ENCODE measurements at regions not wholly inside any gene's neighbourhood (a gene's known extent, or its start where the extent isn't known, plus 50 kb on each side); places are given as distances from the start of the nearest gene placed in this dataset.

DNA sequence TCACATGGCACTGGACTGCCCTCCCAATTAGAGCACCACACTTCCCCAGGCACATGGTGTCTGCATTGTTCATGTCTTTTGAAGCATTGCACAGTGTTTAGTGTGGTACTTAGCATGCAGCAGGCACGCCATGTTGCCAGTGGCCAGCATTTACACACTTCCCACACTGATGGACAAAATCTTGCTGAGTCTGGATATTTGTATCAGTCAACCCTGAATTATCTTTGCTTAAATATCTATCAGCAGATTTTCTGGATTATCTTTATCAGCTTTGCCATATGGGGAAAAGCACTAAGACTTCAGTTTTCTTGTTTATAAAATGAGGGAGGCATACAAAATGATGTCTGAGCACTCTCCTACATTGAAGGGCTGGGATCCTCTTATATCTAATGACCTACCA is 416.0 kb upstream of the MMADHC start:
- Histone ChIP-seq H3K27me3 (no peaks in the 10 kb centered on the region), H3K9me3 (no peaks in the 10 kb centered on the region), H3K4me1 (no peaks in the 10 kb centered on the region), H3K36me3 (no peaks in the 10 kb centered on the region), H3K4me3 (no peak overlapping the region), H3K27ac (no peak overlapping the region)
- no peak for DNase-seq
- intact Hi-C loops (cut with DNase I; ENCODE audit: low total_unique reads), result no loop called here
- no peak for TF ChIP-seq POLR2A (IDR thresholded peaks at IDR 0.05)
- TF ChIP-seq, protein P1, sequence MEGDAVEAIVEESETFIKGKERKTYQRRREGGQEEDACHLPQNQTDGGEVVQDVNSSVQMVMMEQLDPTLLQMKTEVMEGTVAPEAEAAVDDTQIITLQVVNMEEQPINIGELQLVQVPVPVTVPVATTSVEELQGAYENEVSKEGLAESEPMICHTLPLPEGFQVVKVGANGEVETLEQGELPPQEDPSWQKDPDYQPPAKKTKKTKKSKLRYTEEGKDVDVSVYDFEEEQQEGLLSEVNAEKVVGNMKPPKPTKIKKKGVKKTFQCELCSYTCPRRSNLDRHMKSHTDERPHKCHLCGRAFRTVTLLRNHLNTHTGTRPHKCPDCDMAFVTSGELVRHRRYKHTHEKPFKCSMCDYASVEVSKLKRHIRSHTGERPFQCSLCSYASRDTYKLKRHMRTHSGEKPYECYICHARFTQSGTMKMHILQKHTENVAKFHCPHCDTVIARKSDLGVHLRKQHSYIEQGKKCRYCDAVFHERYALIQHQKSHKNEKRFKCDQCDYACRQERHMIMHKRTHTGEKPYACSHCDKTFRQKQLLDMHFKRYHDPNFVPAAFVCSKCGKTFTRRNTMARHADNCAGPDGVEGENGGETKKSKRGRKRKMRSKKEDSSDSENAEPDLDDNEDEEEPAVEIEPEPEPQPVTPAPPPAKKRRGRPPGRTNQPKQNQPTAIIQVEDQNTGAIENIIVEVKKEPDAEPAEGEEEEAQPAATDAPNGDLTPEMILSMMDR (IDR thresholded peaks at IDR 0.05), result no peak

DNA sequence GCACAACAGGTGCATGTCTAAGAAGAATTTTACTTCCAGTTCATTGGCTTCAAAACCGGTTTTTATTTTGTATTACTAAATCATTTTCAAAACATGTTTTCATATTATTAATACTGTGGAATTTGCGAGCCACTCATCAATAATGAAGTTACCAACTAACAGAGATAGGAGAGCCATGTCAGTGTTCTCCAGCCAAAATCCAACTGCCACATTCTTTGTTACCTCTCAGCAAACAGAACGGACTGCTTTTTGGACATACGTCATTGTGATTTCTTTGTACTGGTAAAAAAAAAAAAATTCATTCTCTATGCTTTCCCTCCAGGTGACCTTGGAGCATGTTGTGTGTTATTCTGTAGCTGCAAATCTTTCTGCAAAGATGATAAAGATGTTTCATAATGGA is 414.2 kb upstream of the MMADHC start:
- Histone ChIP-seq H3K9me3 (no peaks in the 10 kb centered on the region), H3K27ac (no peak overlapping the region), H3K36me3 (no peaks in the 10 kb centered on the region), H3K27me3 (no peaks in the 10 kb centered on the region), H3K4me1 (no peaks in the 10 kb centered on the region), H3K4me3 (no peak overlapping the region)
- TF ChIP-seq, protein P1 (IDR thresholded peaks at IDR 0.05), result no peak
- no peak for TF ChIP-seq POLR2A (IDR thresholded peaks at IDR 0.05)
- no peak for DNase-seq
- intact Hi-C loops (cut with DNase I; ENCODE audit: low total_unique reads), result no loop called here

GRCh38 chr2:149996901-149997300 is 409.3 kb upstream of the MMADHC start:
- no peaks in the 10 kb centered on the region for H3K9me3 ChIP-seq
- no peak overlapping the region for H3K27ac ChIP-seq
- TF ChIP-seq, protein P1 (IDR thresholded peaks at IDR 0.05), result no peak
- H3K27me3 ChIP-seq, result no peaks in the 10 kb centered on the region
- DNase-seq, result no peak
- no peaks in the 10 kb centered on the region for H3K4me1 ChIP-seq
- no peaks in the 10 kb centered on the region for H3K36me3 ChIP-seq
- intact Hi-C loops (cut with DNase I; ENCODE audit: low total_unique reads), result no loop called here
- no peak overlapping the region for H3K4me3 ChIP-seq

- intact Hi-C loops (cut with DNase I; ENCODE audit: low total_unique reads), result no loop called here
Observed at GRCh38 chr2:149994057-149994728, 406.6 kb upstream of the MMADHC start.

GRCh38 chr2:149993316-149993715 is 405.7 kb upstream of the MMADHC start:
- Histone ChIP-seq H3K4me3 (no peak overlapping the region), H3K36me3 (no peaks in the 10 kb centered on the region), H3K27me3 (no peaks in the 10 kb centered on the region), H3K27ac (no peak overlapping the region), H3K9me3 (no peaks in the 10 kb centered on the region), H3K4me1 (no peaks in the 10 kb centered on the region)
- DNase-seq, result no peak
- no peak for TF ChIP-seq POLR2A (IDR thresholded peaks at IDR 0.05)
- TF ChIP-seq, protein P1 (IDR thresholded peaks at IDR 0.05), result no peak
- intact Hi-C loops (cut with DNase I; ENCODE audit: low total_unique reads), result no loop called here

More at GRCh38 chr2:149994057-149994728, 406.6 kb upstream of the MMADHC start:
- Histone ChIP-seq H3K9me3 (no peaks in the 10 kb centered on the region), H3K4me3 (no peak overlapping the region), H3K27ac (no peak overlapping the region), H3K27me3 (no peaks in the 10 kb centered on the region), H3K4me1 (no peaks in the 10 kb centered on the region), H3K36me3 (no peaks in the 10 kb centered on the region)
- TF ChIP-seq, protein P1 (IDR thresholded peaks at IDR 0.05), result no peak
- no peak for TF ChIP-seq POLR2A (IDR thresholded peaks at IDR 0.05)
- DNase-seq, result no peak
